ENCODE measurements at regions not wholly inside any gene's neighbourhood (a gene's known extent, or its start where the extent isn't known, plus 50 kb on each side); places are given as distances from the start of the nearest gene placed in this dataset.

GRCh38 chr13:73973156-73973555, 161.0 kb downstream of the KLF12 start:
- H2BK15ac ChIP-seq (ENCODE audit: low read depth, low read length): no peak overlapping the region
- no peak overlapping the region for H2AK5ac ChIP-seq (ENCODE audit: low read depth, low read length)
- no peaks in the 10 kb centered on the region for H3K27me3 ChIP-seq (ENCODE audit: control insufficient read depth, insufficient read depth, low read length)
- ATAC-seq (ENCODE audit: low read depth) (no peak), DNase-seq (no peak)
- H4K20me1 ChIP-seq (ENCODE audit: insufficient read depth, low read length): peaks cover 3% of the 10 kb centered on the region; the same call in 1 of the 2 replicates
- dilution Hi-C loops (cut with HindIII; ENCODE audit: low sequenced_read_pairs, unreplicated experiment): no loop called here
- H3K9me3 ChIP-seq (ENCODE audit: control insufficient read depth, insufficient read depth, low read length): no peaks in the 10 kb centered on the region
- peaks cover 3% of the 10 kb centered on the region; the same call in 1 of the 2 replicates for H3K4me1 ChIP-seq (ENCODE audit: control insufficient read depth, insufficient read depth, low read length)
- H4K5ac ChIP-seq (ENCODE audit: low read depth, low read length): no peak overlapping the region
- no peak overlapping the region for H2BK120ac ChIP-seq (ENCODE audit: low read depth, low read length)
- no peaks in the 10 kb centered on the region; the same call in 1 of the 2 replicates for H3K9me1 ChIP-seq (ENCODE audit: insufficient read depth, low read length)
- H3K4ac ChIP-seq (ENCODE audit: low read depth, low read length): no peak overlapping the region
- H3K4me2 ChIP-seq (ENCODE audit: low read depth, low read length): no peak overlapping the region
- H3K9ac ChIP-seq (ENCODE audit: low read depth, low read length): no peak overlapping the region
- no peak overlapping the region for H3K4me3 ChIP-seq (ENCODE audit: insufficient read depth, low read depth, low read length)
- intact Hi-C loops (cut with micrococcal nuclease): no loop called here
- H3K27ac ChIP-seq (ENCODE audit: insufficient read depth, low read length): no peak overlapping the region
- no TSS peak for BruUV-seq (replicated peaks)
- WGBS, 2 experiments (ENCODE audit: extremely low coverage in 2 of 2, insufficient read length in 1 of 2): no CpG with 5 or more reads among the region's 2 CpGs
- no peak overlapping the region for H2BK5ac ChIP-seq (ENCODE audit: low read depth, low read length, poor library complexity, severe bottlenecking)
- no peak overlapping the region for H3K56ac ChIP-seq (ENCODE audit: extremely low read depth, insufficient read depth, low read length)
- no peaks in the 10 kb centered on the region for H3K36me3 ChIP-seq (ENCODE audit: control insufficient read depth, insufficient read depth, low read length)
- H4K91ac ChIP-seq (ENCODE audit: insufficient read depth, low read depth, low read length): no peak overlapping the region
- H2AK9ac ChIP-seq (replicated peaks; ENCODE audit: low read depth, low read length, poor library complexity): no peak overlapping the region
- ChIA-PET POLR2A (ENCODE audit: unreplicated experiment) (no interaction called here), CTCF (no interaction called here)
- peaks cover 40 to 66% of the 10 kb centered on the region in 2 experiments for H3K79me1 ChIP-seq (ENCODE audit: low read depth in 1 of 2, low read length in 2 of 2)
- H3K18ac ChIP-seq (ENCODE audit: low read depth, low read length): no peak overlapping the region
- H2BK20ac ChIP-seq (ENCODE audit: low read depth, low read length): no peak overlapping the region
- H3K23ac ChIP-seq (ENCODE audit: low read depth, low read length): no peak overlapping the region
- H4K8ac ChIP-seq (ENCODE audit: low read depth in 2 of 2, low read length in 2 of 2): no peak overlapping the region
- in situ Hi-C loops (cut with MboI; ENCODE audit: low sequenced_read_pairs): no loop called here
- H2AFZ ChIP-seq (replicated peaks; ENCODE audit: low read length, poor library complexity): no peak overlapping the region
- TF ChIP-seq CEBPB (IDR thresholded peaks at IDR 0.05; ENCODE audit: low read depth, low read length) (no peak), MAZ (IDR thresholded peaks at IDR 0.05; ENCODE audit: borderline replicate concordance, low read depth, low read length) (no peak), CTCF (conservative IDR thresholded peaks at IDR 0.05; ENCODE audit: low read depth, low read length) (no peak), MXI1 (IDR thresholded peaks at IDR 0.05; ENCODE audit: borderline replicate concordance, low read depth, low read length) (no peak), RAD21 (IDR thresholded peaks at IDR 0.05; ENCODE audit: low read length) (no peak), SMC3 (IDR thresholded peaks at IDR 0.05; ENCODE audit: low read depth, low read length) (no peak), RFX5 (IDR thresholded peaks at IDR 0.05; ENCODE audit: low read depth, low read length) (no peak), POLR2A (IDR thresholded peaks at IDR 0.05; ENCODE audit: low read depth, low read length) (no peak), MAFK (IDR thresholded peaks at IDR 0.05; ENCODE audit: low read depth, low read length) (no peak)
- no peak overlapping the region for H3K14ac ChIP-seq (replicated peaks; ENCODE audit: low read depth, low read length)
